M059J (cell line): ENCODE measurements at regions not wholly inside any gene's neighbourhood (a gene's known extent, or its start where the extent isn't known, plus 50 kb on each side); places are given as distances from the start of the nearest gene placed in this dataset.

Experiments used
- DNase-seq: peaks from one replicate; pipeline ENCODE4 v3.0.0-alpha.2; 2012; ENCODE audit warnings: low read depth

- DNase-seq = no peak
These were observed 55.8 kb upstream of the FRMD4B start for GRCh38 chr3:69441732-69442131.

GRCh38 chr3:69441040-69441439 is 55.2 kb upstream of the FRMD4B start:
- DNase-seq = no peak

- DNase-seq = peak; percentile 15
These were observed 53.9 kb upstream of the FRMD4B start for GRCh38 chr3:69439643-69440270.

- DNase-seq = no peak
These were observed 52.6 kb upstream of the FRMD4B start for GRCh38 chr3:69438476-69438875.

DNA sequence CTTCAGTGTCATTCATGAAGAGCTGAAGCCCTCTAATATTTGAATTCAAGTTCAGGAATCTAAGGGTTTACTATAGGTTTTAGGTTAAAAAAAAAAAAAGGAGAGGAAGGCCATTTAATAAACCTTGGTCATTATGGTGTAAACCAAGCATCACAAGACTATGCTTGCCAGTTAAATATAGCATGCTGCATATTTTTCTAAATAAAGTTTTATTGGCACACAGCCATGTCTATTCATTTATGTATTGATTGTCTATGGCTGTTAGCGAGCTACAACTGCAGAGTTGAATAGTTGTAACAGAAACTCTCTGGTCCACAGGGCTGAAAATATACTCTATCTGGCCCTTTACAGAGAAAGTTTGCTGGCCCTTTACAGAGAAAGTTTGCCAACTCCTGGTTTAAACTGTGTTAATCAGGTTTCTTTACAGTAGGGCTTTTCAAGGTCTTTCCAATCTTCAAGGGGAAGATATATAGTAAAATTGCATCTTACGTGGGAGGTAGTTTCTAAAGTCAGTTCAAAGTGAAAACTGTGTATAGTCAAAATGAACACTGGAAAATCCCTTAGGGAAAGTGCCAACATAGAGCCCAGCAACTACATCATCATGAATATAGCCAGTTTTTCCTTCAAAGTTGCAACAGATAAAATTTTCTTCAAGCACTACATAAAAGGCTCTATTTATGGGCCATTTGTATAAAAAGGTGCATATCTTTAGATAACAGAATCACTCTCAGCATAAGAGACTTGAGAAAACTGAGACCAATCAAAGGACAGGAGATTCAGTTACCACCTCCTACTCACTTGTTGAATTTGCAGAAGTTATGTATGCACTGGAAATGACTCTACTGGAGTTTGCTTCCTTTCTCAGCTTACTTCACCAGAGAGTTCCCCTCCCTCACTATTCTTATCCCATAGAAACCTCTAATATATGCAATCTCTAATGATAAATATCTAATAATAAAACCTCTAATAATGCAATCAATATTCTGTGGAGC is 49.7 kb upstream of the FRMD4B start:
- no peak for DNase-seq
